HG03064 (cell line): ENCODE measurements at regions not wholly inside any gene's neighbourhood (a gene's known extent, or its start where the extent isn't known, plus 50 kb on each side); places are given as distances from the start of the nearest gene placed in this dataset.

Experiments
- ATAC-seq: cut with Tn5 transposase; IDR thresholded peaks from one replicate; pipeline ENCODE4 v1.9.1; 2021; ENCODE audit warnings: low read depth; ENCODE audit not compliant: unreplicated experiment

GRCh38 chr1:229990326-229990725 lies 76.7 kb upstream of the GALNT2 start:
- ATAC-seq = no peak

GRCh38 chr1:229991104-229991513 lies 75.9 kb upstream of the GALNT2 start:
- ATAC-seq = no peak

GRCh38 chr1:229991724-229992333 lies 75.2 kb upstream of the GALNT2 start:
- ATAC-seq = no peak

- no peak for ATAC-seq
Measured at GRCh38 chr1:229993060-229993459, 74.0 kb upstream of the GALNT2 start.

- no peak for ATAC-seq
Measured at GRCh38 chr1:229993894-229994293, 73.1 kb upstream of the GALNT2 start.

- ATAC-seq = no peak
Measured at GRCh38 chr1:229999004-229999670, 67.9 kb upstream of the GALNT2 start.

- no peak for ATAC-seq
Measured at GRCh38 chr1:230000493-230001184, 66.4 kb upstream of the GALNT2 start.

GRCh38 chr1:230002164-230002803 lies 64.8 kb upstream of the GALNT2 start:
- ATAC-seq = no peak

GRCh38 chr1:230003409-230003808 lies 63.6 kb upstream of the GALNT2 start:
- ATAC-seq = no peak

- ATAC-seq = no peak
Measured at GRCh38 chr1:230005040-230005439, 62.0 kb upstream of the GALNT2 start.

GRCh38 chr1:230008721-230009120 lies 58.3 kb upstream of the GALNT2 start:
- ATAC-seq = no peak

- no peak for ATAC-seq
Measured at GRCh38 chr1:230009611-230010313, 57.3 kb upstream of the GALNT2 start.

GRCh38 chr1:230010603-230011332 lies 56.3 kb upstream of the GALNT2 start:
- ATAC-seq = no peak

- no peak for ATAC-seq
Measured at GRCh38 chr1:230011333-230012092, 55.5 kb upstream of the GALNT2 start.

- ATAC-seq = no peak
Measured at GRCh38 chr1:230012093-230012393, 55.0 kb upstream of the GALNT2 start.

GRCh38 chr1:230012741-230013140 lies 54.3 kb upstream of the GALNT2 start:
- ATAC-seq = no peak

GRCh38 chr1:230016159-230016558 lies 50.9 kb upstream of the GALNT2 start:
- ATAC-seq = no peak
